NCI-H82 treated with DMSO at 0.1 percent for 48 hours (cell line): ENCODE measurements at regions not wholly inside any gene's neighbourhood (a gene's known extent, or its start where the extent isn't known, plus 50 kb on each side); places are given as distances from the start of the nearest gene placed in this dataset.

ENCODE experiments used
- DNase-seq: peaks from one replicate; lab custom pipeline; 2025; ENCODE audit not compliant: unreplicated experiment; lab: John Stamatoyannopoulos, UW

DNA sequence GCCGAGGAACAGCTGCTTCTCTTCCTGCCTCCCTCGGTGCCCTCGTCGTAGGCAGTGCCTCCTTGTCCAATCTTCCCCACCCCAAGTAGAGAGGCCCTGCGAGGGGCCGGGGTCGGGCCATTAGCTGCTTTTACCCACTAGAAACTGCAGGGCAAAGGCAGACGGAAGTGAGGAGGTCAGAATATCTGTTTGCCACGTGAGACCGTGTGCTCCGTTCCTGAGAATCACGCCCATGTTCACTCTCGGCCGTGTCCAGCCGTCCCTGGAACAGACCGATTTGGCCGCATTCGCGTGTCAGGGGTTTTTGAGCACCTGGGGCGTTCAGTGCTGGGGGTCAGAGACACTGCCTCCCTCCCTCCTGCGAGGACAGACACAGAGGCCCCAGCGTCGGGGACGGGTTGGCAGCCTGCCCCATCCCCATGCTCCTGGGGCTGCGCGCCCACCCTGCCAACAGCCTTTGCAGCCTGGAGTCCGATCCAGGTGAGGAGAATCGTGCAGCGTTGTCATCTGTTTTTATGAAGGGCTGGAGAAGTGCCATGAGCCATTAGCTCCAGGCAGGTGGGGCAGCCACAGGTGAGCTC, 982.2 kb downstream of the BRD1 start:
- DNase-seq, result no peak

DNA sequence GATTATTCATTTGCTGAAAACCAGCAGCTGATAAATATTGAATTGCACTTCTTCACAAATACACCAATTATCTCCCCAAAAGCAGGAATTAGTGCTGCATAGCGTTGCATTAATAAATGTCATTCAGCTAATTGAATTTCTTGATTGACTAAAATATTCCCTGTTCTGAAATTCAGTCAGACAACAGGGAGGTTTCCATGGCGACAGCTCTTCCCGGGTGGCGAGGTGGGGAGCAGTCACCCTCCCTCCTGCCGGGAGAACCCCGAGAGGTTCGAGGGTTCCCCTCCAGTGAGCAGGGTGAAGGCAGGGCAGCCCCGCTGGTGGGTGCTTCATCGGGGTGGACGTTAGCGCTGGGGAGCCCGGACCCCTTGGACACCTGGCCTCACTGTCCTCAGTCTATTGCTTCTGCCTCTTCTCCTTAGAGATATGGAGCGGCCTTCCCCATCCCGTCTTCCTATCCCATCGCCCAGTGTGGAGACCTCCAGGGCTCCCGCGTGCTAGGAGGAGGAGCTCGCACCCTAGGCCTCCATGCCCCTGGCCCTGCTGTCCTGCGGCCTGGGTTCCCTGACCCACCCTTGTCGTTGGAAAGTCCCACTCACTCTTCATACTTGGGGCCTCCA, 983.5 kb downstream of the BRD1 start:
- no peak for DNase-seq

- no peak for DNase-seq
Measured at GRCh38 chr22:48843640-48844039, 984.0 kb downstream of the BRD1 start.

GRCh38 chr22:48842976-48843375, 984.7 kb downstream of the BRD1 start:
- DNase-seq, result no peak

DNA sequence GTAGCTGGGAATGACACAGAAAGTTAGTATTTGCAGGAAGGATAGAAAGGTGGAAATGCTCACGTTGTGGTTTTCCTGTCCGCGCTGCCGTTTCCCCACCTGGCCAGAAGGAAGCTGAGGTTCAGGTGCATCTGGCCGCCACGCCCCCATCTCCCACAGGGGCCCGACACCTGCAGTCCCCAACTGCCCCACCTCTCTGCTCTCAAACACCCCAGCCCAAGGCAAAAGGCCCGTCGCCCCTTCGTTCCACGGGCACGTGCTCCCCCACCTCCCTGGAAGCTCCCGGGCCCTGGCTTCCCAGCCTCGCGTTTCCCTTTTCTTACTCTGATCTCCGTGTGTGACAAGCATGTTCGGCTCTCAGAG, 985.1 kb downstream of the BRD1 start:
- no peak for DNase-seq

- no peak for DNase-seq
Measured at GRCh38 chr22:48841881-48842582, 985.6 kb downstream of the BRD1 start.

- DNase-seq, result no peak
Measured at GRCh38 chr22:48840112-48840949, 987.3 kb downstream of the BRD1 start.

DNA sequence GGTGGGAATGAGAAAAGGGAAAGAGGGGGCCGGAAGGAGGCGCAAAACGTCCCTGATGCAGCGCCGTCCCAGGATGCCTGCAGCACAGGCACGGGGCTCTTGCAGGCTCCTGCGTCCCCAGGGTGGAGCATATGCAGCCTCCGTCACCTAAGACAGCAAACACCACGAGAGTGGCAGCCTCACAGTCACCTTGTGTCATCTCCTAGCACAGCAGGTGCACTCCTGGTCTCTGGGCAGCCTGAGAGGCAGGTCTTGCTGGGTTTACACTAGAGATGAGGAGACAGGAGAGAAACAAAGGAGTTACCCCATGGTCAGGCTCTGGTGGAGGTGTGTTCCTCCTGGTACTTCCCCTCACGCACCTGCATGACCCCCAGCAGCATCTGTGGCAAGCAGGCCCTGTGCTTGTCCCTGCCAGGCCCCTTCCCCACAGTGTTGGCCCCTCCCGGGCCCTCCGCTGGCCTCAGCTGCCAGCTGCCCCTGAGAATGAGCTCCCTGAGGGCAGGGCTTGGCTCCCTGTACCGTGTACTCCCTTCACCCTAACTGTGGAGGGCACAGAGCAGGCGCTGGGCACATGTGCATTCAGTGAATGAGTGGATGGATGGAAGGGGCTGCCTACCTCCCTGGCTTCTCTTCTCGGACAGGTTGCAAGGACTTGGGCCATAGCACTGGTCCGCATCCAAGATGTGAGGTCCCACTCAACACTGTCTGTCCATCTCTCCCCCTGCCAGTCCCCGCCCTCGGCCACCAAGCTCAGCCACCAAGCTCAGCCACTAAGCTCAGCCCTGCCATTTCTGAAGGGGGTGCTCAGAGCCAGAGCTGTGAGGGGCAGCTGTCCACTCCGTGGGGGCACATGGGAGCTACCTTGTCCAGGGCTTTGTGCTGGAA, 988.6 kb downstream of the BRD1 start:
- no peak for DNase-seq

DNA sequence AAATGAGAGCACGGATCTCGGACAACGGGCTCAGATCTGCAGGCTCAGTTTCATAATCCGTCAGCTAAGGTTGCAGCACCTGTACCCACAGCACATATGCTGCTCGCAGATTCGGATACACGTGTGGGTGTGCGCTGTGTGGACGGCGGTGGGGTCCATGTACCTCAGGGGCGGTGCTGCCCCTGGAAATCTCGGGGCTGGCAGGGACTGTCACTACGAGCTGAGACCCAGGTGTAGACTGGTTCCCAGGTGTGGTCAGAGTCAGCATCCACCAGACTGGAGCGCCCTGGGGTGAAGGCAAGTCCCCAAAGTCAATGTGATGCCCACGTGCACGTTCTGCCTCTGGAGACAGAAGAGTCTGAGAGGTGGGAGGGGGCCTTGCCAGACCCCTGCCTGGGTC, 989.3 kb downstream of the BRD1 start:
- no peak for DNase-seq

DNA sequence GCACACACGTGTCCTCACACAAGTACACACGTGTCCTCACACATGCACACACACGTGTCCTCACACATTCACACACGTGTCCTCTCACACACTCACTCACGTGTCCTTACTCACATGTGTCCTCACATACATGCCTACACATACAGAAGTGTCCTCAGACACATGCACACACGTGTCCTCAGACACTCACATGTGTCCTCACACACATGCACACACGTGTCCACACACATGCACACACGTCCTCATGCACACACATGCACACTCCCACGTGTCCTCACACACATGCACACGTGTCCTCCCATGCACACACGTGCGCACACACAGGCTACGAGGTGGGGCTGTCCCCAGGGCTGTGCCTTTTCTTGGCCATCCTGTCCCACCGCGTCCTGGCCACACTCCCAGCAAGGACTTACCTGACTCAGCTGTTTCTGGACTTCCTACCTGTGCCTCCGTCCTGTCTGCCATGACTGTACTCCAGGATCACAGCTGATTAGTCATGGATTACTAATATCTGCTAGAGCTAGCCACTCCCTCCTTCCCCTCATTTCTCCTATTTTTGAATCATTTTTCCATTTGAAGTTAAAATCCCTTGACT, 990.2 kb downstream of the BRD1 start:
- no peak for DNase-seq

DNA sequence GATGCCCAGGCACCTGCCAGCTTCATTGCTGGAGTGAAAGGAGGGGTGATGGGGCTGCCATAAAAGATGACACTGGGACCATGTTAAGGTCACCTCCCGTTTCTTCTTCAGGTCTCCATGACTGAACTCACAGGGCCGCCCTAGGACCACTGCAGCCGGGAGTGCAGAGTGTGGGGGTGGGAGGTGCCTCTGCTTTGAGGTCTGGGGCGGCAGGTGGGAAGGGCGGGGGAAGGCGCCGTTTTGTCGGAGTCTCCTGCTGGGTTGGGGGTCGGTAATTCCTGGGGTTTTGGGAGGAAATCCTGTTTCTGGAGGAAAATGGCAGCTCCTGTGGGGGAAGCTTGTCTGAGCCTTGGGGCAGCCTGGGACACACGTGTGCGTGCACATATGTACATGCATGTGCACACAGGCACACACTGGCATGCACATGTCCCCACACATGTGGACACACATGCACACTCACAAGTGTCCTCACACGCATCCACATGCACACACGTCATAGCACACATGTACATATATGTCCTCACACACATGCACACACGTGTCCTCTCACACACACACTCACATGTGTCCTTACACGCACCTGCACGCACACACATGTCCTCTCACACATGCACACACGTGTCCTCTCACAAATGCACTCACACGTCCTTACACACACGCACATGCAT, 990.9 kb downstream of the BRD1 start:
- DNase-seq, result no peak

DNA sequence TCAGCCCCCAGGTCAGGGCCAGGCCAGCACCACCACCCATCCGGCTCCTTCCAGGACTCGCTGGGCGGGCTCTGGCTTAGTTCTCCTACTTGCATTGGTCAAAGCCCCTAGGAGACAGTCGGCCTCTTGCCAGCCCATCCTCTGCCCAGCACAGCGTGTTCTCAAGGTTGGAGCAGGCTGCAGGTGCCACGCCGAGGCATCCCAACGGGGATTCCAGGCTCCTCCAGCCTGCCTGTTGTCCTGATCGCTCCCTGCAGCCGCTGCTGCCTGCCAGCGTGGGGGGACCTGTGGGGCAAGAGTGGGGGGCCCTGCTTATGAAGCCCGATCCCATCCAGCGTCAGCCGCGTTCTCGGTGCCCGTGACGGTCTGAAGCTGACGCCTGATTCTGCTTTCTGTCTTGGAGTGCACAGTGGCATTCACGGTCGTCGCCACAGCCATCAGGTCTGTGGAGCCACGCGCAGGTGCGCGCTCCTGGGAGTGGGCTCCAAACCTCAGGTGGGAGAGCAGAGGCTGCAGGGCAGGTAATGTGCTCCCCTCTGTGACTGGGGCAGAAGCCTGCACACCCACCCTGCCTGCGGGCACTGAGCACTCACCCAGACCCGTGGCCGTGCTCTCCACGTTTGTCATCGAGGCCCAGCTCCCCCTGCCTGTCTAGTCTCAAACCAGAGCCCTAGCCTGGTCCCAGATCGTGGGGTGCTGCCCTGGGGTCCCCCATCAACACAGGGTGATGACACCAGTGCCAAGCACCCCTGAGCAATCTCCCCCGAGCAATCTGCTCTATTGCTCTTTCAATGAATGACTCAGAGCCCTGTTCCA, 991.6 kb downstream of the BRD1 start:
- DNase-seq, result no peak

DNA sequence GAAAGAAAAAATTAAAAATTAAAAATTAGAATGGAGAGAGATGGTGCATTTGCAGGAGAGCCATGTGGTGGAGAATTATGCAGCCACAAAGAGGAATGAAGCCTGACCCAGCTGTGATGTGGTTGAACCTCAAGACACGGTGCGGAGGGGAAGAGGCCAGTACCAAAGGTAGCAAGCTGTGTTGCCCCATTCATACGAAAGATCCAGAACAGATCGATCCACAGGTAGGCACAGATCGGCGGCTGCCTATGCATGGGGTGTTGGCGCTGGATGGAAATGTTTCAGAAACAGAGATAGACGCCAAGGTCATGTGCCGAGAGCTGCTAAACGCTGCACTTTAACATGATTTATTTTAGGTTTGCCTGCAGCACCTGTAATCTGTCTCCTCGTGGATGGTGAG, 992.3 kb downstream of the BRD1 start:
- no peak for DNase-seq

- DNase-seq, result no peak
Measured at GRCh38 chr22:48834404-48834803, 993.3 kb downstream of the BRD1 start.

DNA sequence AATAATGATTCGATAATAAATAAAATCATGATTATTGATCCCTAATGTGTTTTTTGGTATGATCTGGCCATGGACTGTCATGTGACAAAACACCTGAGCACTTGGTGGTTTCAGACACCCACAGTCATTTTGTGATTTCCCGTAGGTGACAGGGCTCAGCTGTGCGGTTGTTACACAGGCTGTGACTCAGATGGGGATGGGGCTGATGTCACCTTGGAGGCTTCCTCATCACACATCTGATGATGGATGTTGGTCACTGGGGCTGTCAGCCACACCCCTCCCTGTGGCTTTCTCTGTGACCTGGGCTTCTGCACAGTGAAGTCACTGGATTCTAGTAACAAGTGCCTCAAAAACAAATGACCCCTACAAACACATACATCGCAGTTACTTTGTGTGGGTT, 995.1 kb downstream of the BRD1 start:
- DNase-seq, result no peak

DNA sequence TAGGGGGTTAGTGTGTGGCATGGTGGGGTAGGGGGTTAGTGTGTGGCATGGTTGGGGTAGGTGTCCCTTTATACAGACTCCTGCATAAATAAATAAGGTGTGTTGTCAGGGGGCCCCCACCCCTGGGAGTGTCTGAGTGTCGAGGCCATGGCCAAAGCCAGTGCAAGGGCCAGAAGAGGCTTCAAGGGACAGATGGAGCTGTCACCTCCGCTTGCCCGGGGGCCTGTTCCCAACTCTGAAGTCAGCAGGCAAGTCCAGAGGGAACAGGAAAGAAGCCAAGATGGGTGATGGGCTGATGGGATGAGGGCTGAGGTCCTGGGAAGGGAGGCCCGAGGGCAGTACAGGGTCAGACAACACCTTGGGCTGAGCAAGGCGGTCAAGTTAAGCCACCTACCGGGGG, 997.8 kb downstream of the BRD1 start:
- no peak for DNase-seq

- no peak for DNase-seq
Measured at GRCh38 chr22:48828688-48829087, 999.0 kb downstream of the BRD1 start.

DNA sequence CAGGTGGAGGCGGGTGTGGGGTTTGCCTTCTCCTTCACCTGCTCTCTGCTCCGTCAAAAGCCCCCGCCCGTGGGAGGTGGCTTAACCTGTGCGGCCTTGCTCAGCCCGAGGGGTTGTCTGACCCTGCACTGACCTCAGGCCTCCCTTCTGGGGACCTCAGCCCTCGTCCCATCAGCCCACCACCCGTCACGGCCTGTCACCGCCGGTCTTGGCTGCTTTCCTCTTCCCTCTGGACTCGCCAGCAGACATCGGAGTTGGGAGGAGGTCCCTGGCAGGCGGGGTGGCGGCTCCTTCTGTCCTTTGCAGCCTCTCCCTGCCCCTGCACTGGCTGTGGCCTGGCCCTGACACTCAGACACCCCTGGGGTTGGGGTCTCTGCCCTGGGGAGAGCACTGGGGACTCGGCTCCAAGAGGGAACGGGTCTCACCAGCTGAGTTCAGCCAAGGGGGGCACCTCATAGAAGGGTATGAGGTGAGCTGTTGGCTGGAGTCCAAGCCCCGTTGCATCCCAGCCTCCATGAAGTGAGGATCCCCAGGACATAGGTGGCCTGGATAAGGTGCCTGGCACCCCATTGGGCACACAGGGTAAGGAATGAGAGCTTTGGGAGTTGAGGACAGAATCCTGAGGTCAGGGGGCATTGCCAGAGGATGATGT, 999.6 kb downstream of the BRD1 start:
- no peak for DNase-seq
